ENCODE measurements at regions not wholly inside any gene's neighbourhood (a gene's known extent, or its start where the extent isn't known, plus 50 kb on each side); places are given as distances from the start of the nearest gene placed in this dataset.
A peak's percentile ranks its signal among the peaks of the same experiment; 100 is the strongest.
"Not testable (repeated sequence)": the region's sequence is repeated elsewhere in the genome, so short reads cannot be mapped to it uniquely, and the experiment has no call there.

GRCh38 chr4:125262502-125262901 is 52.3 kb upstream of the FAT4 start:
- no peak for DNase-seq

- no peak for DNase-seq
Observed at GRCh38 chr4:125262079-125262478, 52.7 kb upstream of the FAT4 start.

GRCh38 chr4:125254106-125254505 is 60.6 kb upstream of the FAT4 start:
- peak; percentile 42 for DNase-seq

- DNase-seq: peak; percentile 40
Observed at GRCh38 chr4:125244848-125245450, 69.8 kb upstream of the FAT4 start.

DNA sequence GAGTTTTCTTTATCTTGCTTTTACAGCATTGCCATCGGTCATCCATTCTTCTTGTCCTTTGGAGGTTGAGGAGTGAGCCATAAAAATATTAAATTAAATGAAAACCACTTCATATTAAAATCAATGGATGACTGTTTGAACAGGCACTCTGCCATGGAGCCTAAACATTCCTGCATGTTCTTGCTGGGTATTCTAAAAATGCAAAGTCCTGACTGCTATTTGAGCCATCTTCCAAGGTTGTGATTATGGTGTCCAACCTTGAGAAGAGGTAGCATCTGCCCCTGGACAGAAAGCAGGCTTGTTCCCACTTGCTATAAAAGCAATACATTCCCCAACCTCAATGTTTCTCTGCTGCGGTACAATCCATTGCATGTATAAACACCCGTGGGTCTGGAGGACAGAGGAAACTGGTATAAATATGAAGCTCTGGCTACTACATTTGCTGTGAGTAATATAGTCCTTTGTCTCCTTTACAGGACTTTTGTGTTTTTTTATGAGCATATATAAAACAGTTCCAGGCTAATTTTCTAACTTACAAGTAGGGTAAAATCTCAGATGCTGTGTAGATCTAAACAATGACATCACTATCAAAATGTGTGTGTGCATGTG is 70.9 kb upstream of the FAT4 start:
- peak; percentile 35 for DNase-seq

DNA sequence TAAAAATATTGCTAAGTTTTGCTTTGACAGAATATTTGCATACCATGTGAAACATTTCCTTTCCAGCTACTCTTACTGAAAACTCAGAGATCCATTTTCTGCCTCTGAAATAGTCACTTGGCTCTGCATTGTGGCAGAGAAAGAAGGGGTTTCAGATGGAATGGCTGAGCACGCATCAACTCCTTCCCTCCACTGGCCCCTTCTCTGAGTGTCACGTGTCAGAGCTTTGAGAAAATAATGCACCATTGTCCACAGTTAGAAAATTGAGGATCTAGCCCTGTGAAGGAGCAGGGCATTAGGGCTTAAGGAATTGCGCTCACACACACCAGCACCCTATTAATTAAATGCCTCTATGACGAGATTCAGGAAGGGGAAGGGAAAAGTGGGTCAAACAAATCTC is 78.8 kb upstream of the FAT4 start:
- DNase-seq: no peak

DNA sequence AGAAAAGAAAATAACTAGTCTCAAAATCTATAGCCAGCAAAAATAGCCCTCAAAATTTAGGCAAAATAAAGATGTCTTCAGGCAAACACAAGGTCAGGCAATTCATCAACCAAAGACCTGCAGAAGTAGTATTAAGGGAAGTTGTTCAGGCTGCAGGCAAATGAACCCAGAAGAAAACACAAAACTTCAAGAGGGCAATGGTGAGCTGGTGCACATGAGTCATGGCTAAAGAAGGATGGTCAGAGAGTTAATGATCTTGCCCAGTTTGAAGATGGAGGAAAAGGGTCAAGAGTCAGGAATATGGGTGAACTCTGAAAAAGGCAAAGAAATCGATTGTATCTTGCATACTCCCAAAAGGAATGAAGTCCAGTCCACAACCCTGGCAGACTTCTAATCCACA is 83.1 kb upstream of the FAT4 start:
- no peak for DNase-seq

- DNase-seq: no peak
Observed at GRCh38 chr4:125229596-125230058, 85.1 kb upstream of the FAT4 start.

GRCh38 chr4:125225806-125226205 is 88.9 kb upstream of the FAT4 start:
- no peak for DNase-seq

DNA sequence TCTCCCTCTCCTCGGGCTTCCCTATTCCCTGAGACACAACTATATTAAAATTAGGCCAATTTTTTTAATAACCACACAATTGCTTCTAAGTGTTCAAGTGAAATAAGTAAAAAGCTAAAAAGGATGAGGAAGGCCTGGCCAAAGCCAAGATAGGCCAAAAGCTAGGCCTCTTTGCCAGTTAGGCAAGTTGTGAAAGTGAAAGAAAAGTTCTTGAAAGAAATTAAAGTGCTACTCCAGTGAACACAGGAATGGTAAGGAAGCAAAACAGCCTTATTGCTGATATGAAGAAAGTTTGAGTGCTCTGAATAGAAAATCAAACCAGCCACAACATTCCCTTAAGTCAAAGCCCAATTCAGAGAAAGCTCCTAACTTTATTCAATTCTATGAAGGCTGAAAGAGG is 114.2 kb upstream of the FAT4 start:
- DNase-seq: no peak

GRCh38 chr4:125198916-125199315 is 115.8 kb upstream of the FAT4 start:
- DNase-seq: peak; percentile 32

- not testable (repeated sequence) for DNase-seq
Observed at GRCh38 chr4:125191874-125192459, 122.8 kb upstream of the FAT4 start.

GRCh38 chr4:125191232-125191631 is 123.5 kb upstream of the FAT4 start:
- DNase-seq: peak; percentile 93

DNA sequence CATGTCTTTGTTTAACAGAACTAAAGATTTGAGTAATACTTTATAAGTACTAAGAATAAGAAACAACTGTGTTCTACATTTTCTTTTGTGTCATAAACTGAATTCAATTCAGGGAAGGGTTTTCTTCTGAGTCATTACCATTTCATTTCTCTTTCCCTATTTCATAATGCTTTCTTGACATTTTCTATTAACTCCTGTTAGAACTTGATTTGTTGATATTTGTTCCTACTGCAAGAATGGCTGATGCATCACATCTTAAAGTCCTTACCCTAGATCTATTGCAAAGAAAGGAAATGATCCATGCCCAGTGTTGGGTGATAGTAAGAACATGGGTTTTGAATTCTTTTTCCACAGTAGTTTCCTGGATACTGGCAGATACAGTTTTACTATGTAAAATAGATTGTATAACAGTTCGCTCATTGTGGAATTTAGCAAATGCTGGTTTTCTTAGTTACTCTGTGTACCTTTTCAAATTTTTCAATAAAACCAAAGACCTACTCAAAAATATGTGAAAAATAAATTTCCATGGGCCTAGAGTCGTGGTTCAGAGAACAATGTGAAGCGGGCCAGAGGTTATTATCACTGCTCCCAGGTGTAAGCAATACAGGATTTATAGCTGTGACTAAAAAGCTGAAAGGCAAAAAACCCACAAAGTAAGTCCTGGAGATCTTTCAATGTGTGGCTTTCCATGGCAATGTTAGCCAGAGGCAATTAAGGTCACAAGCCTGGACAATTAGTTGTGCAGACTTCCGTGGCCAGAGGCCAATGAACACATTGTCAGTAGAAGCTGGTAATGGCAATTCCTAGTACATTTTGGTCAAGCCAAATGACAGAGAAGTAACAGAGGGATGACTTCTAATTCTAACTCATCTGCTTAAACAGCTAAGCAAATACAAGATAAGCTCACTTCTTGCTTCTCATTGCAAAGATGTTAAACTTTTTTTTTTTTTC is 127.3 kb upstream of the FAT4 start:
- peak; percentile 89 for DNase-seq

DNA sequence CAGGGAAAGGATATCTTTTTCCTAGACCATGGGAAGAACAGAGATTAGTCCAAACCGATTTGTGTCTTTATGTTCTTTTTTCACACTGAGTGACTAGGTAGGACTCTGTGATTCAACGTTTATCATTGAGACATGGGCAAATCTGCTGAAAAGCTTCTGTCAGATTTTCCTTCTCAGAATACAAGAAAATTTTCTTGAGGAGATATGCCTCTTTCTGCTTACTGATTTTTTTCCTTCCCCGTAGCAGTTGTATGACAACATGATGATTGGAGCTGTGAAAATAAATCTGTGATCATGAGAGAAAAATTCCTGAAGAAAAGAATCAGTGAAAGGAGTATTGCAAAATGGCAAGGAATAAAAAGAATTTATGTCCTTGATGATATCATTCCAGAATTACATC is 130.6 kb upstream of the FAT4 start:
- peak; percentile 20 for DNase-seq

DNA sequence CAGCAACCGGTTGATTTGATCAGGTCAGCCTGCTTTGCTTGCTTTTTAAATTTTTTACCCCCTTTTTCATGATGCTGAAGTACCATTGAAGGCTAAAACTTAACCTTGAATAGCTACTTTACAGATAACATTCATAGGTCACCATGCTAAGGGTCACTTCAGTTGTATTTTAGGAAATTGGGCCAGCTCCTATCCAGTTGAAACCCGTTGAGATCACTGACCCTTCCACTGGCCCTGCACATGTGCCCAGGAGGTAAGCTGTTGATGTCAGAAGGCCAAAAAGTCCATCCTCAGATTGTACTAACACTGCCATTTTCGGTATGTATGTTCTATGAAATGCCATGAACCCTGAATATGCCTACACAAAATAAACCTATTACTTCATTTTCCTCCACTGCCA is 133.0 kb upstream of the FAT4 start:
- no peak for DNase-seq

DNA sequence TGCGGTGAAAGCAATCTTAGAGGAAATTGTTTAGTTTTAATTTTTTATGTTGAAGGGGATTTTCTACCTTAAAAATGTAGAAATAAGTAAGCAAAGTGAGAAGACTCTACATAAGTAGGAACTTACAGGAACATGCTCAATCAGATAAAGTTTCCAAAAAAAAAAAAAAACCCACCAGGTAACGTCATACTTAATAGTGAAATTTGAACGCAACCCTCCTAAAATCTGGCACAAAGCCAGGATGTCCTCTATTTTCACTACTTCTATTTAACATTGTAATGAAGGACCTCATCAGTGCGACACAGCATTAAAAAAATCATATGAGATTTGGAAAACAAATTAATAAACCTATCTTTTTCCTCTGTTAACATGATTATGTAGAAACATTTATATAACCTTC is 135.0 kb upstream of the FAT4 start:
- no peak for DNase-seq

DNA sequence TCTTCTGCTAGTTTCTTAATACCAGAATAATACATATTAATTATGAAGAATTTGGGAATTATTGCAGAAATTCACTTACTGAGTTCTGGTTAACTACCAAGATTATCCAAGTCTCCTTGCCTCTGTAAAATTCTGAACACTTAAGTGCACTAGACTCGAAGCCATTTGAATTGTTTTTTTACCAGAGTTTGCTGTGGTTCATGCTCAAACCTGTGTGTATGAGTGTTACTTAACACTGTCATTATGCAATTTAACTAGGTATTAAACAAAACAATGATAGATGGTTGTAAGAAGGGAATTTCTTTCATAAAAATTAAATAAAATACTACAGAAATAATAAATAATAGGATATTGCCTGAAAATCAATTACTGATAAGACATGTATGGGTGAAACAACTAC is 145.6 kb upstream of the FAT4 start:
- no peak for DNase-seq

- DNase-seq: peak; percentile 61
Observed at GRCh38 chr4:125168531-125168930, 146.2 kb upstream of the FAT4 start.

DNA sequence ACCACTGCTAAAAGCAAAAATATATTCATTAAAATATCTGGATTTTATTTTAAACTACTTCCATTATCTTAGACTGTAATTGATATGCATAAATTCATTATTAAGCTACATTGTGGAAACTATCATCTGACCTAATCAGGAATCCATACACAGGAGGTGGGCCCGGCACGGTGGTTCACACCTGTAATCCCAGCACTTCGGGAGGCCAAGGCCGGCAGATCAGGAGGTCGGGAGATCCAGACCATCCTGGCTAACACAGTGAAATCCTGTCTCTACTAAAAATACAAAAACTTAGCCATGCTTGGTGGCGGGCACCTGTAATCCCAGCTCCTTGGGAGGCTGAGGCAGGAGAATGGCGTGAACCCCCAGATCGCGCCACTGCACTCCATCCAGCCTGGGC is 148.7 kb upstream of the FAT4 start:
- DNase-seq: not testable (repeated sequence)

DNA sequence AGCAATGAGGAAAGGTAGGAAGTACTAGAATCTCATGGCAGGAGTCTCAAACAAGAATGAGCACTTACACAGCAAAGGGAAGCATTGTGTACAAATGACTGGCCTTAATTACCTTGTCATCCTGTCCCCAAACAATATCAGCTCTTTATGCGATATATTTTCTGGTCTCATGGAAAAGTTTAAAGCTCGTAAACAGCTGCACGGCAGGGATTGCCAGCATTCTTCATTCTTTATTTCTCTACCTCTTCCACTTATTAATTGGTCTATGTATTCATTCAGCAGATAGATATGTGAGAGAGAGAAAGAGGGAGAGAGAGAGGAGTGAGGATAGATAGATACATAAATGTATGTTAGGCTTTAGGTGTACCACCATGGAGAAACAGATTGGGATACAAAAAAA is 155.8 kb upstream of the FAT4 start:
- no peak for DNase-seq

GRCh38 chr4:125155251-125155650 is 159.5 kb upstream of the FAT4 start:
- no peak for DNase-seq

DNA sequence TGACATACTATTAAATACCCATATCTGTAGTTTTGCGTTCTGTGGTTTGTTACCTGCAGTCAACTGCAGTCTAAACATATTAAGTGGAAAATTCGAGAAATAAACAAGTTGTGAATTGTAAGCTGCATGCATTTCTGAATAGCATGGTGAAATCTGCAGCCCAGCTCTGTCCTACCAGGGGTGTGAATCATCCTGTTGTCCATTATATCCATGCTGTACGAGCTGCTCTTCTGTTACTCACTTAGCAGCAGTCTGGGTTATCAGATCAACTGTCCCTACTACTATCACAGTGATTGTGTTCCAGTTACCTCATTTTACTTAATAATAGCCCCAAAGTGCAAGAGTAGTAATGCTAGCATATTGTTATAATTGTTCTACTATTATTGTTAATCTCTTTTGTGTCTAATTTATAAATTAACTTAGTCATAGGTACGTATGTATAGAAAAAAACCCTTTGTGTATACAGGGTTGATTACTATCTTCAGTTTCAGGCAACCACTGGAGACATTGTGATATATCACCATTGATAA is 173.7 kb upstream of the FAT4 start:
- peak; percentile 25 for DNase-seq
